ENCODE measurements at regions not wholly inside any gene's neighbourhood (a gene's known extent, or its start where the extent isn't known, plus 50 kb on each side); places are given as distances from the start of the nearest gene placed in this dataset.
"Not testable (repeated sequence)": the region's sequence is repeated elsewhere in the genome, so short reads cannot be mapped to it uniquely, and the experiment has no call there.

- no peak for DNase-seq (ENCODE audit: low read depth)
Observed at GRCh38 chr7:118404211-118404610, 179.7 kb downstream of the ANKRD7 start.

DNA sequence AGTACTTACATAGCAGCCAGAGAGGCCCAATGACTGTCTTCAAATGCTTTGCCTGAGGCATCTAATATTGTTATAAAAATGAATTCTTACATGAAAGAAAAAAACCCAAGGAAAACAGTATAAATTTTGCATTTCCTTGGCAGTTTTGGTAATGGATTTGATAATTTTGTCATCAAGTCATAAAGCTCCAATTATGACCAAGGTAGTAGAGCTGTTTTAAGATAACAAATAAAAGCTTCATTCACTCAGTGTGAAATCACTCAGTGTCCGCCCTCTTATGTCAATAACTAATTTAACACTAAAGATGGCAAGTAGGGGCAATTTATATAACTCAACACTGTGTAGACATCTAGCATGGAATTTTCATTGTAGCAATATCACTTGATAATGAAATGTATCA is 193.9 kb downstream of the ANKRD7 start:
- DNase-seq (ENCODE audit: low read depth): no peak

GRCh38 chr7:118420888-118421287 is 196.4 kb downstream of the ANKRD7 start:
- DNase-seq (ENCODE audit: low read depth): no peak

- no peak for DNase-seq (ENCODE audit: low read depth)
Observed at GRCh38 chr7:118429141-118429540, 204.6 kb downstream of the ANKRD7 start.

DNA sequence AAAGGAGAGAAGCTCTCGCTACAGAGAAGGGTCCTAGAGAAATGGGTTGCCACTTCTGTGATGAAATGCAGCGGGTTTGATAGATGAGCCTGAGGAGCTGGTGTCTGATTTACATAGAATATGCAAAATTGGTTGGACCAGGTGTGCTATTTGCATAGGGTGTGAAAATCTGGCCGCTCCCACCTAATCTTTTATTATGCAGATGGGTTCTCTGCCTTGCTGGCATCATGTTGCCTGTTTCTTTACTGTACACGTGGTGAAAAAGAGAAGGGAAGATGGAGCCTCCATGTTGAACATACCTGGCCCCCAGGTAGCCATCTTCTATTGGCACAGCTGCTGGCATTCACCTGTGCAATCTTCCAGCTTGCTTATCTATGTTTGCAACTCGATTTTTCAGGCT is 212.2 kb downstream of the ANKRD7 start:
- no peak for DNase-seq (ENCODE audit: low read depth)

- DNase-seq (ENCODE audit: low read depth): not testable (repeated sequence)
Observed at GRCh38 chr7:118449030-118449429, 224.5 kb downstream of the ANKRD7 start.

DNA sequence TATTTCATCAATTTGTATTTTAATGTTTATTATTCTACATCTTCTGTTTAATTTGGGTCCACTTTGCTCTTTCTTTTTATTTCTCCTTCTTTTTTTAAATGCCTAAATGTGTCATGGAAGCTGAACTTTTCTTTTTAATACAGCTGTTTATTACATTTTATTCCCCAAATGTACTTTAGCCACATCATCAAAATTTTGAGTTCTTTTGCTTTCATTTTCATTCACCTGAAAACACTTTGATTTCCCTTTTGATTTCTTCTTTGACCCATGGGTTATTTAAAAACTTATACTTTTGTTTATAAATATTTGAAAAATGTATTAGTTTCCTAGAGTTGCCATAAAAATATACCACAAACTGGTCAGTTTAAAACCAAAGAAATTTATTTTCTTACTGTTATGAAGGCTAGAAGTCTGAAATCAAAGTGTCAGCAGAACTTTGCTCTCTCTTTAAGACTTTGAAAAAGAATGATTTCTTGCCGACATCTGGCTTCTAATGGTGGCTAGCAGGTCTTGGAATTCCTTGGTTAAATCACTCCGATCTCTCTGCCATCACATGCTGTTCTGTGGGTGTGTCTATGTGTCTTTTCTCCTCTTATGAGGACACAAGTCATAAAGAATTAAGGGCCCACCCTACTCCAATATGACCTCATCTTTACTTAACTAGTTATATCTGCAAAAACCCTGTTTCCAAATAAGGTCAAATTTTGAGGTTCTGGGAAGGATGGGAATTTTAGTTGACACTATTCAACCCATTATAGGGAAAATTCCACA is 225.5 kb downstream of the ANKRD7 start:
- no peak for DNase-seq (ENCODE audit: low read depth)

GRCh38 chr7:118452128-118452527 is 227.6 kb downstream of the ANKRD7 start:
- DNase-seq (ENCODE audit: low read depth): no peak

DNA sequence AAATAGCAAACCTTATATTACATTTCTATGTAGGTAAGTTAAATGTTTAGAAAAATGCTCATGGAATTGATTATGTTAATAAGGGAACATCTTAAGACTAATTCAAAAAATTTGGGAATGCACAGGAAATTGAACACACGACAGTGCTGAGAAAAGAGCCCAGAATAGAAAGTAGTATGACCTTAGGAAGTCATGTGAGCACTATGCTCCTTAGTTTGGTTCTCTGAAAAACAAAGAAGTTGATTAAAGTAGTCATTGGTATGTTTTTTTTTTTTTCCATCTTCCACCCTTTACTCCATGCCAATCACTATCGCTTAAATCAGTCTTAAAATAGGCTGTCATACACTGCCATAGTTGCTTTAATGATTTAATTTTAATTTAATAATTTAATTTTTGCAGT is 242.9 kb downstream of the ANKRD7 start:
- DNase-seq (ENCODE audit: low read depth): no peak

DNA sequence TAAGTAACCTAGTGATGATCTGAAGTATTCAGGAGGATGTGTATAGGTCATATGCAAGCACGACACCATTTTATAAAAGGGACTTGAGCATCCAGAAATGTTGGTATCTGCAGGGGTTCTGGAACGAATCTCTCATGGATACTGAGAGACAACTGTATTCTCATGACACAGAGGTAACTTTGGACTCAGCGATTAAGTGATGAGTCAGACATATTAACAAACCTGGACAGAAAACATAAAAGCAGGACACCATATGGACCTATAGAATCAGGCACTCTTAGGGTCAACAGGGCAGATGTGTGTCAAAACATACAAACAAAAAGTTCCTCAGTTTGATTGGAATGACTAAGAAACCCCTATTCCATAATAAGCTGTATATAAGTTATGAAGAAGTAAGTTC is 248.1 kb downstream of the ANKRD7 start:
- no peak for DNase-seq (ENCODE audit: low read depth)

DNA sequence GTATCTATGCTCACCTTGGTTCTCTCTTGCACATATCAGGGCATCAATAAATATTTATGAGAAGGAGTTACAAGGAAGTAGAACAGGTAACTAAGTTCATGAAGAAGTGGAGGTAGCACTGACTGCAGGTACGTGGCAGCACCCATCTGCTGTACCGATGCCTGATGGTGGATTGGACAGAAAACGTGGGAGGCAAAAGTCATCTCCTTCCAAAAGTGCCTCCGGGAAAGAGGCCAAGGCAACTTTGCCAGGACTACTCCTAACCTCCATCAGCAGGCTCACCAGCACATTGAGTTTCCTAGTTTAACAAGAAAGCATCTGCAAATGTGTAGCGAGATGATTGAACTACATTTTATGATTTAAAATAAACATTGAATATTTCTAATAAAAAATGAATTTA is 248.8 kb downstream of the ANKRD7 start:
- DNase-seq (ENCODE audit: low read depth): no peak

DNA sequence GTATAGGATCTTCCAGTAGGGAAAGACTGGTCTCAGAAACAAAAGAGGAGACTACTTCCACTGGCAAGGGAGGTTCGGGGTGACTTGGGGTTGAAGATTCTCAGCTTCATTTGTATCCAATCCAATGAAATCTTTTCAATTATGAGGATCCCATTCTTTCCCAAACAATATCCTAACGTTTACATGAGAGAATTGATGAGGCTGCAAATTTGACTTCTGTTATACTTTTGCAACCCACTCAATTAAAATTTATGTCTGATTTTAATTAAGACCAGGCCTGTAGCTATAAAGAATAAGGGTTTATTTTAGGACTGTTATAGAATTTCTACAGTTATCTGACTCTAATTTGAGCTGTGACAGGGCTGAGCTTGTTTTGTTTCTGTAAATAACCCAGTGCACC is 251.5 kb downstream of the ANKRD7 start:
- no peak for DNase-seq (ENCODE audit: low read depth)

- DNase-seq (ENCODE audit: low read depth): no peak
Observed at GRCh38 chr7:118477036-118477435, 252.5 kb downstream of the ANKRD7 start.

GRCh38 chr7:118478236-118478635 is 253.7 kb downstream of the ANKRD7 start:
- no peak for DNase-seq (ENCODE audit: low read depth)

GRCh38 chr7:118478931-118479330 is 254.4 kb downstream of the ANKRD7 start:
- DNase-seq (ENCODE audit: low read depth): no peak

DNA sequence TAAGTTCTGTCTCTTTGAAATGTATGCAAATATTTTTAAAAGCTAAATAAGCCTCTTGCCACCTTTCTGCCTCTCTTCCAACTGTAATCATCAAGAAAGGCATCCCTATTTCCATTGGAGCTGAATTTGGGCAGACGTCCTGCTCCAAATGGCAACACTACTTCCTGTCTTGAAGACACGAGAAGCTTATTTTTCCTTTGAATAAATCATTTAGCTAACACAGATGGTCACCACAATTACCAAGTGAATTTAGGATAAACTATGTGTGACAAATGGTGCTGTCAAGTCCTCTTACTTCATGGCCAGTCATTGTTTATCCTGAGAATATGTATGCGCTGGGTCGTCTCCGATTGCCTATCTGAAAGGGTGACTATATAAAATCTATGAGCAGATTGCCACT is 268.0 kb downstream of the ANKRD7 start:
- DNase-seq (ENCODE audit: low read depth): no peak

- DNase-seq (ENCODE audit: low read depth): no peak
Observed at GRCh38 chr7:118496138-118496644, 271.7 kb downstream of the ANKRD7 start.

GRCh38 chr7:118502235-118502634 is 277.7 kb downstream of the ANKRD7 start:
- DNase-seq (ENCODE audit: low read depth): no peak

- DNase-seq (ENCODE audit: low read depth): no peak
Observed at GRCh38 chr7:118511146-118511545, 286.6 kb downstream of the ANKRD7 start.

DNA sequence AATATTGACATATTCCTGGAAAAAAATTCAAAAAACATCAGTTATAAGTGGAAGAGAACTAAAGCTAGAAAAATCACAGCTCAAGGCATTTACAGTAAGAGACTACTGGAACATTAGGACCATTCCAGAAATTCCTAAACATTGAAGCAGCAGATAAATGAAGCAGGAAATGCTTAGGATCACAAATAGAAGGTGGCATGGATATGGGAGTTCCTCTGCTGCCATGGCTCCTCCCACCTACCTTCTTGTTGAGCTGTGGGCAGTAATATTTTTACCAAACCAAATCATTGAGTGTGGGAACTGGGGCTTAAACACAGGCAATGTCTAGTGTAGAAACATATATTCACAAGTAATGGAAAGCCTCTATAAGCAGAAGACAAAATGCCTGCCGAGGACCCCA is 292.8 kb downstream of the ANKRD7 start:
- DNase-seq (ENCODE audit: low read depth): no peak

DNA sequence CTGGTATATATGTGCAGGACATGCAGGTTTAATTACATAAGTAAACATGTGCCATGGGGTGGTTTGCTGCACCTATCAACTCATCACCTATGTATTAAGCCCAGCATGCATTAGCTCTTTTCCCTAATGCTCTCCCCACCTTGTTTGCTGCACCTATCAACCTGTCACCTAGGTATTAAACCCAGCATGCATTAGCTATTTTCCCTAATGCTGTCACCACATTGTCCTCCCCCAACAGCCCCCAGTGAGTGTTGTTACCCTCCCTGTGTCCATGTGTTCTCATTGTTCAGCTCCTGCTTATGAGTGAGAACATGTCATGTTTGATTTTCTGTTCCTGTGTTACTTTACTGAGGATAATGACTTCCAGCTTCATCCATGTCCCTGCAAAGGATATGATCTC is 300.5 kb downstream of the ANKRD7 start:
- DNase-seq (ENCODE audit: low read depth): no peak

- DNase-seq (ENCODE audit: low read depth): no peak
Observed at GRCh38 chr7:118531566-118531965, 307.1 kb downstream of the ANKRD7 start.

GRCh38 chr7:118559207-118559606 is 334.7 kb downstream of the ANKRD7 start:
- DNase-seq (ENCODE audit: low read depth): no peak
